HG02943 (cell line): ENCODE measurements at regions not wholly inside any gene's neighbourhood (a gene's known extent, or its start where the extent isn't known, plus 50 kb on each side); places are given as distances from the start of the nearest gene placed in this dataset.
"Not testable (repeated sequence)": the region's sequence is repeated elsewhere in the genome, so short reads cannot be mapped to it uniquely, and the experiment has no call there.

Experiments
- ATAC-seq: cut with Tn5 transposase; IDR thresholded peaks from one replicate; pipeline ENCODE4 v1.9.1; 2021; ENCODE audit warnings: mild to moderate bottlenecking, low read depth, moderate library complexity; ENCODE audit not compliant: unreplicated experiment

DNA sequence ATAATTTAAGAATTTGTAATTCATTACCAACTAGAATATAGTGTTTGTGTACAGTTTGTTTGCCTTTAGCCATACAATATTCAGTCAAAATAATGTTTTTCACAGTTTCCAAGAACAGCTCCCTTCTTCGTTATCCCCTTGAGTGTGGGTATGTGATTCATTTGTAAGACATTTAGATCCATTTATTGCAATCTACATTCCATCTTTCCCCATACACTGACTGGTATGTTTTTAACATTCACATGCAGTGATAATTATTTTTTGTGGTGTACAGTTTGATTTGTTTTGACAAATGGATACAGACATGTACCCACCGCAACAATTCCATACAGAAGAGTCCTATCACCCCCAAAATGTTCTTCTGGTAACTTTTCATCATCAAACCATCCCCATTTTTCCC is 589.1 kb upstream of the ADAMTS5 start:
- no peak for ATAC-seq

DNA sequence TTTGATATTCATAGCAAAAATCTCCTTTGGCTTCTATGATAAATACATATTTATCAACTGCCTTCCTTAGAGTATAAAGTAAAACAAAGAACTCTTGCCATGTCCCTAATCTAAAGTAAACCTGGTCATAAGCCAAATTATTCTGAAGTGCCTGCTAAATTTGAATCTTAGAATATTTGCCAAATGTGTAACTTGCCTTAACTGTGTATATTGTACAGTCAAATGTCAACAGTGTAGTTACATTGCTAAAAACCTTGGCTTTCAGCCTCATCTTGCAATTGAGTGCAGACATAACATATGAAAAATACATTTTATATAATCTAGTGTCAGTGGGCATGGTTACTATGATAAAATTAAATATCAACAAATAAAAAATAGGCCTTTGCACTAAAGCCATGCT is 583.4 kb upstream of the ADAMTS5 start:
- ATAC-seq = no peak

DNA sequence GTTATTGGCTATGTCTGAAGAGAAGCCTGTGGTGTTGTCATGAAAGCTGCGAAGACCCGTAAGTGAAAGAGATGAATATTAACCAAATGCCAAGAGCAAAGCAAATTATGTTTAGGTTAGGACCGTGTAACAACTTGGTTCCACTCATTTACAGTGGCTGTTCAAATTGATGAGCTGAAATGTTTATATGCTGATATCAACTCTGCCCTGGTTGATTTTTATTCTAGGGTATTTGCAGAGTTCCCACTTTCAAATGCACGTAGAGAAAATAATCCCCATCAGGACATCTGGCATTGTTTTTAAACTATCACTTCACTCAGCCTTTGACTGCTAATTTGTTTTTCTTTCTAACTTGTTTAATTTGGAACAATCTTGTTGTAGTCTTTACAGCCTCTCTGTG is 581.6 kb upstream of the ADAMTS5 start:
- ATAC-seq = no peak

DNA sequence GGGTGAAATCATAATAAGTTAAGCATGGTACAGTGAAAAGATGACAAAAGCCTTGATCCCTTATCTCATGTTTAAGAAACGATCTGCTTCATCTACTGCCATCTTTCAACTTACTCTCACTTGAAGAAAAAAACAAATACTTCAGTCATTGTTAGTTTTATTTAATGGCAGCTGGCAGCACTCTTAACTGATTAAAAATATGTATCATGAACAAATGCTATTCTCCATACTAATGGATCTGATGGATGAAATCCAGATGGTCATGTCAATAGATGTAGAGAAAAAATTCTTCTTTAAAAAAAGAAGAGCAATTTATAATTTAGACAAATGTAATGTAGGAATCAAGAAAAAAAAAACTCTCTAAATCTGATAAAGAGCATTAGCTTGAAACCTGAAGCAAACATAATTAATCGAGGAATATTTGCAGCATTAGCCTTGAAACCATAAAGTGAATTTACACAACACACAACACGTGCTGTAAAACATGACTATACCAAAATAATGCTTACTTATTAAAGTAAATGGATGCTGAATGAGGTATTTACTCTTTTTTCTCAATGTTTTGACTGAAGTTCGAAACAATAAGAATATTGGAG is 579.0 kb upstream of the ADAMTS5 start:
- ATAC-seq = no peak

DNA sequence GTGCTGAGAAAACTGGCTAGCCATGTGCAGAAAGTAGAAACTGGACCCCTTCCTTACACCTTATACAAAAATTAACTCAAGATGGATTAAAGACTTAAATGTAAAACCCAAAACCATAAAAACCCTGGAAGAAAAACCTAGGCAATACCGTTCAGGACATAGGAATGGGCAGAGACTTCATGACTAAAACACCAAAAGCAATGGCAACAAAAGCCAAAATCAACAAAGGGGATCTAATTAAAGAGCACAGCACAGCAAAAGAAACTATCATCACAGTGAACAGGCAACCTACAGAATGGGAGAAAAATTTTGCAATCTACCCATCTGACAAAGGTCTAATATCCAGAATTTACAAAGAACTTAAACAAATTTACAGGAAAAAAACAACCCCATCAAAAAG is 575.2 kb upstream of the ADAMTS5 start:
- ATAC-seq = not testable (repeated sequence)

DNA sequence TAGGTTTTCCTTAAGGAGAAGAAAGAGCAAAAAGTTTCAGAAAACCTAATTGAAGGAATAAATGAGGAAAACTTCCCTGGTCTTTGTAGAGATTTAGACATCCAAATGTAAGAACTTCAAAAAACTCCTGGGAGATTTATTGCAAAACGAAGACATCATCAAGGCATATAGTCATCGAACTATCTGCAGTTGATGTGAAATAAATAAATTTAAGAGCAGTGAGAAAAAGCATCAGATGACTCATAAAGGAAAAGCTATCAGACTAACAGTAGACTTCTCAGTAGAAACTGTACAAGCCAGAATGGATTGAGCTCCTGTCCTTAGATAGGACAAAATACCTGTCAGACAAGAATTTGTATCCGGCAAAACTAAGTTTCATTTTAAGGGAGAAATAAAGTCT is 569.4 kb upstream of the ADAMTS5 start:
- no peak for ATAC-seq

DNA sequence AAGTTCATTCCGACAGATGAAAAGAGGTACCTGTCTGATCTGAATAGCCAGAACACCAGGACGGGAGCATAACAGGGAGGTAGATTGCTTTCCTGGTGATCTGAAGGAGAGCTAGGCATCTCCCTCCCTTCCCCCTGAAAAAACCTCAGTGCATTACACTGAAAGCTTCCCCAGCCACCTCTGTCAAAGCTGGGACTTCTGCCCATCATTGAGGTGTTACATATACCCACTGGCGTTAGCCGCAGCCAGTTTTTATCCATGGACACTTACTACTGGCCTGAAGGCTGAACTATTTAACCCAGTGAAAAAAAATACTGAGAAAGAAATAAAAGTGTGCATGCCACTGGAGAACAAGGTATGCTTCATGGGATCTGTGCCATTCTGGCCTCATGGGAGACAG is 568.3 kb upstream of the ADAMTS5 start:
- ATAC-seq = no peak

DNA sequence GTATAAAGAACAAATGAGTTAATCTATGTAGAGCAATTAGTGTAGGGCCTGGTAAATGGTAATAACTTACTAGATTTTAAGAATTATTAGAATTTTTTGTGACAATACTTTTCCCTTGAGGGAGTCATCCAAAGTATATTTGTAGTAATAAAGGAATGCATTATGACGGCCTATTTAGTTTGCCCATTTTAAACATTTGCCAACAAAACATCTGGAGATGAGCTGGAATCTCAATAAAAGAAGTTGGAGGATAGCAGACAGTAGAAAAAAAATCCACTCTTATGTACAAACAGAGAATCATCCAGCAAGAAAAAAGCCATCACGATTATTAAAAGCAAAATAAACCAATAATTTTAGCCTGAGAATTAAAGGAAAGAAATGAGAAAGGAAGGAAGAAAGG is 567.3 kb upstream of the ADAMTS5 start:
- ATAC-seq = no peak

DNA sequence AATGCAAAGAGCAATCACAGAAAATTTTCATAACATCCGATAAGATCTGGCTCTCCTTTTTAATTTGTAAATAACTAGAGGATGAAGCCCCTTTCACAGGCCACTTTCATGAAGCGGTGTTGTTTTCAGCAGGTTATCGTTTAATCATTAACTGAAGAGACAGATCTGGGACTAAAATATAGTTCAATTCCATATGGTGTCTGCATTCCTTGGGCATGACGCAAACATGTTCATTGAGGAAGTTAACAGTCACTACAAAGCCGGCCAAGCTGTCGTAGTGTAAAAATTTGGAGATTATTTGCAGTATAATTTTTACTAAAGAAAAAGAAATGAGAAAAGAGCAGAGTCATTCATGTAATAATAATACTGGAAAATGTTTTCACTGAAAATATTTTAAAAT is 565.2 kb upstream of the ADAMTS5 start:
- ATAC-seq = no peak

DNA sequence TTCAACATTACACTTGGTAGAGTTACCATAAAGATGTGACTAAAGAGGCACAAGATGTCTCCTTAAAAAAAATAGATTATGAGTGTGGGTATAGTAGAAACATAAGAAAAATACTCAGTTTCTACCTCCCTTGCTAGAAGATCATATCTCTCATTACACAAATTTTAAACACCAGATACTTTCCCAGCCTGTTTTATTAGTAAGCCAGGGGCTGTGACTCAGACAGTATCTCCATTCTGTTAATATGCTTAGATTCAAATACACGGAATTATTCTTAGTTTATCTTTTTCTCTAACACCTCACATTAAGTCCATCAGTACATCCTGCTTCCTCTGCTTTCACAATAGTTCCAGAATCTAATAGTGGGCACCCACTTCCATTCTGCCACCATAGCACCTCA is 561.8 kb upstream of the ADAMTS5 start:
- no peak for ATAC-seq

DNA sequence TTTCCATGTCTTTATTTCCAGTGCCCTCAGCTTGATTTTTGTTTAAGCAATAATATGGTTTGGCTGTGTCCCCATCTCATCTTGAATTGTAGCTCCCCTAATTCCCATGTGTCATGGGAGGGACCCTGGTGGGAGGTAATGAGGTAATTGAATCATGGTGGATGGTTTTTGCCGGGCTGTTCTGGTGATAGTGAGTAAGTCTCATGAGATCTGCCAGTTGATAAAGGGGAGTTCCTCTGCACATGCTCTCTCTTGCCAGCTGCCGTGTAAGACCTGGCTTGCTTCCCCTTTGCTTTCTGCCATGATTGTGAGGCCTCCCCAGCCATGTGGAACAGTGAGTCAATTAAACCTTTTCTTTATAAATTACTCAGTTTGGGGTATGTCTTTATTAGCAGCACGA is 559.6 kb upstream of the ADAMTS5 start:
- ATAC-seq = no peak

DNA sequence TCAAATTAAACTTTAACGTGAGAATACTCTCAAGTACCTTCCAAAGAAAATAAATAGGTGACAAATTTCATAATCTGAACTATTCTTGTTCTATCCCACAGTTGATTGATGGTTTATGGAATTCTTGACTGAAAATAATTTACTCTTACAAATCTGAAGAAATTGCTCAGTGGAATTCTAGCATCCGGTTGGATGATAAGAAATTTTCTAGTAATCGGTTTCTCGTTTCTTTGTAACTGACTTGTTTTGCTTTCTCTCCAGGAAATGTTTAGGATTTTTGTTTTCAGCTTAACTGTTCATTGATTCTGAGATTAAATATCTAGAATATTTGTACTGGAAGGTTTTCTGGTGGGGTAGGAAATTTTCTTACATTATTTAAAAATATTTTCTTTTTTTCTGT is 558.9 kb upstream of the ADAMTS5 start:
- no peak for ATAC-seq

DNA sequence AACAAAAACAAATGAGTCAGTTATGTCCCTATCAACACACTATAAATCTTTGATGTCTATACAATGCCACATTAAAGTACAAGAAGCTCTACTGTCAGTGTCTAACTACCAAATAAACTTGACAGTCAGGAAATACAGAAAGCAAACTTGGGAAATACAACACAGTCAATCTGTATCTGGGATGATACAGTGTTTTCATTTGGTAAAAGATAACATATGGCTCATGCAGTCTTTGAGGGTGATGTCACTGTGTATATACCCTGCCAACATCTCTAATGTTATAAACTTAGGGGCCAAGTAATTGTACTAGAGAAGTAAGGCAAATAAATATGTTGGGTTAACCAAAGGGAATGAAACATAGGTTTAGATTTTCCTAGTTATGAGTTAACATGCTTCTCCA is 552.5 kb upstream of the ADAMTS5 start:
- ATAC-seq = no peak

DNA sequence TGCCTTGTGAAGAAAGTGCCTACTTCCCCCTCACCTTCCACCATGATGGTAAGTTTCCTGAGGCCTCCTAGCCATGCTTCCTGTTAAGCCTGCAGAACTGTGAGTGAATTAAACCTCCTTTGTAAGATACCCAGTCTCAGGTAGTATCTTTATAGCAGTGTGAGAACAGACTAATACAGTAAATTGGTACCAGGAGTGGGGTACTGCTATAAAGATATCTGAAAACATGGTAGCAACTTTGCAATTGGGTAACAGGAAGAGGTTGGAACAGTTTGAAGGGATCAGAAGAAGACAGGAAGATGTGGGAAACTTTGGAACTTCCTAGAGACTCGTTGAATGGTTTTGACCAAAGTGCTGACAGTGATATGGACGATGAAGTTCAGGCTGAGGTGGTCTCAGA is 550.3 kb upstream of the ADAMTS5 start:
- ATAC-seq = not testable (repeated sequence)

DNA sequence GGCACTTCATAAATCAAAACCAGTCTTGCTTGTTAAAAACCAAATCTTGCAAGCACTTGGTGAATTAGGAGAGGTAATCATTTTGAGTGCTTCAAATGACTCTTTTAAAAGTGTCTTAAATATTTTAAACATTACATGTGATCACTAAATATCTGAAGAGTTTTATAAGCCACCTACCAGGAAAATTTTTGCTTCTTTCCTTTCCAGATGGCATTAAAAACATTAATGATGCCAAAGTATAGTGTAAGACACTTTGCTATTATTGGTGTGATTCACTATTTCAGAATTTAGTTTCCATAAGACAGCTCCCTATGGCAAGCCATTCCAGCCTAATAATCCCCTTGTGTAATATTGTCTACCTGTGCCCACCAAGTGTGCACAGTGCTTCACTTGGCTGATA is 548.8 kb upstream of the ADAMTS5 start:
- ATAC-seq = no peak

DNA sequence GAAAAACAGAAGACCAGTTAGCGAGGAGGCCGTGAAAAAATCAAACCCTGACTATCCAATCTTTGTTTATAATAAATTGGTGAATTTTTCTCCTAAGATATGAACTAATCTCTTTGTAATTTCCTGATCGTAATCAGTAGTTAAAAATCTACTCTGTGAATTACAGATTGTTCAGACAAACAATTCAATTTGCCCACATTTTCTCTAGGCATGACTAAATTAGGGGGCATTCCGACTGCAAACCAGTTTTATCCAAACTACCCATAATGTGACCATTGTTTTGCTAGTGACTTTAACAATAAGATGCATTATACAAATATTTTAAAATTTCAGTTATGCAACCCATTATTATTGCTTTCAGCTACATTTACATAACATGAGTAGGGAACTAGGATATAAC is 546.9 kb upstream of the ADAMTS5 start:
- no peak for ATAC-seq

DNA sequence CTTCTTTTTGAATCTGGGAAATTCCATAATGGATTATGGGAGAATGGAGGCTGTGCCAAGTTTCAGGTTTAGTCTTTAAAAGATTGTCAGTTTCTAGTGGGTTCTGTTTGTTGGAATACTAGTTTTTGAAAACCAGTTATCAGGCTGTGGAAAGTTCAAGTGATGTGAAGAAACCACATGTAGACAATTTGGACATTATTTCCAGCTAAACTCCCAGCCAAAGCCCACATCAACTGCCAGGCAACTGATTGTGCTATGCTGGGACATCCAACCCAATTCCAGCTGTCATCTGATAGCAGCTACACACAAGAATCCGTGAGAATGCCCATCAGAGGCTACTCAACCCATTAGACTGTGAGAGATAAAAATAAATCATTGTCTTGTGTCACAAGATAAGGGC is 546.1 kb upstream of the ADAMTS5 start:
- ATAC-seq = no peak

DNA sequence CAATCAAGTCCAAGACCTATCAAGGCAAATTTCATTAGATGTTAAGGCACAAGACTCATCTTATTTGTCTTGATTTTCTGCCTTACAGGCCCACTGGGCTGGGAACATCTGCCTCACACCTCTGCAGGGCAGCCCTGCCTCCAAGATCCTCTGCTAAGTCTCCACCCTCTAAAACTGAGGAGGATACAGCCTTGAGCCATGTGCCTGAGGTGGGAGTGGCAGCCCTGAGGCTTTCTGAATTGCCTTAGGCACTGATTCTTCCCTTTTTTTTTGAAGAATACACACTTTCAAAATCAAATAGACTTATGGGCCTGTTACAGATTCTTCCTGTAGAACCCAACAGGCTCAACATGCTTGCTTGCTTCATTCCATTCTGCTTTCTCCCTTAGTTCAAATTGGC is 544.3 kb upstream of the ADAMTS5 start:
- no peak for ATAC-seq

DNA sequence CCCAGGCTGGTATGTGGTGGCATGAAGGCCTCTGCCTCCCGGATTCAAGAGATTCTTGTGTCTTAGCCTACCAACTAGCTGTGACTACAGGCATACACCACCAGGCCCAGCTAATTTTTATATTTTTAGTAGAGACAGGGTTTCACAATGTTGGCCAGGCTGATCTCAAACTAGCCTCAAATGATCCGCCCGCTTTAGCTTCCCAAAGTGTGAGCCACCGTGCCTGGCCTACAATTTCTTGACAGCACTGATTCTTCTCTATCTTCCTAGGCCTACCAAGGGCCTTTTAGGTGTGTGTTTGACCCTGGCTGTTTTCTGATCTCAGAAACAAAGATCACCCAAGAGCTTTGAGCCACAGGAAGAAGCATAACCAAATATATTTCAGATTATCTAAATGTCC is 540.8 kb upstream of the ADAMTS5 start:
- ATAC-seq = no peak

DNA sequence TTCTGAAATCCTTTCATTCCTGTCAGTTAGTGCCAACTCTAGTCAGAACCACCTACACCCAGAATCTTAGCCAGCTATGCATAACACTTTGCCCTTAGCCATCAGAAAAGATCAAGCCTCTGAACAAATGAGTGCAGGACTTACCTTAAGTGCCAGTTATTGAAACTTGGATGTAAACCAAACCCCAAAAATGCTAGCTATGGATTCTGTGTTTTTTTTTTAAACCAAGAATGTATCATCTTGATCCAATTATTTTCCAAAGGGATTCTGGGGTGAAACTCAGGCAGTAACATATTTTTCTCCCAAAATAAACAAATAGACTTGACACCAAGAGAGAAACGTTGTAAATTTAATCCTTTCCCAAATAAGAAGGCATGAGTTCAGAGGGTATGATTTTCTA is 538.6 kb upstream of the ADAMTS5 start:
- ATAC-seq = no peak

DNA sequence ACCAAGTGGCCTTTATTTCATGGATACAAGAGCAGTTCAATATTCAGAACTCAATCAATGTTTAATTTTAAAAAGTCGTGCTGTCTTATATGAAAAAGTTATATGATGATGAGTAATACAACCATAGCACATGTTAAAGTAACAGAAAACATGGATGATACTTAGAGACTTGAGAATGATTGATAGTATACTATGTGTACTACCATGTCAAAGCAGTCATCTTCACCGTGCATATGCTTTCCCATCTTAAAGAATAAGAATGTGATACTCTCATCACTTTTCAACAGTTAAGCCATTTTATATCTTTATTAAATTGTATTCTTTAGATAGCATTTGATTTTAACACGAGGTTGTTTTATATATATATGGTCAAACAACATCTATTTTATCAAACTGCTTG is 535.9 kb upstream of the ADAMTS5 start:
- no peak for ATAC-seq

DNA sequence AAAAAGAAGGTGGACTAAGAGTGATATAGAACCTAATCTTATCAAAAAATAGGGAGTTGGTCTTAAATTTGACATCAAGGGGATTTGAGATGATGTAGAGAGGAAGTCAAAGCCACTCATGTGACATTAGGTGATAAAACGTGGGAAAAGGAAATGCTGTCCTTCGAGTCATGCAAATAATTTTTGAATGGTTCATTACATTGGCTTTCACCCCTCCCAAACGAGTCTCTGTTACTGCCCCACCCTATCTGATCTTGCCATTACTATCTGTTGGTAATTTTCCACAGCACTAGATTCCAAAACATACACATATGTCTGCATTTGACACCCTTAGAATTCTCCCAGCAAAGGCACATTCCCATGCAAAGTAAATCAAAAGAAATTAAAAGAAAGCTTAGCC is 531.1 kb upstream of the ADAMTS5 start:
- no peak for ATAC-seq

DNA sequence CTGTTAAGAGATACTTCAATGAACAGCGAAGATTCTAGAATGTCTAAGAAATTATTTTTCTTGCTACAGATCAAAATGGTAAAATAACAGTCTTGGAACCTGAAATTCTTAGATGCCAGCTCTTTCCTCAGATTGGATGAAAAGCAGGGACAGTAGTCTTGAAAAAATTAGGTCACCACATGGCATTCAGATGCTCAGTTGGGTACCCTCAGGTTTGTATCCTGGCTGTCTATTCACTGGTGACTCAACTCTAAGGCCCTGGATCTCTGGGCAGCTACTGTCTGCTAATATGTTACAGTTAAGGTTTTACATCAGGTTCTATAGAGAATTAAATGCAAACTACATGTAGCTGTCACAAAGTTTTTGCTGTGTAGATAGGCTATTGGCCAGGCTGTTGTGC is 528.9 kb upstream of the ADAMTS5 start:
- ATAC-seq = no peak
